ENCODE measurements at regions not wholly inside any gene's neighbourhood (a gene's known extent, or its start where the extent isn't known, plus 50 kb on each side); places are given as distances from the start of the nearest gene placed in this dataset.

GRCh38 chr5:99940540-99940939 lies 594.6 kb upstream of the FAM174A start:
- no peak for DNase-seq
- intact Hi-C loops (cut with DNase I): no loop called here

GRCh38 chr5:99936911-99937310 lies 598.3 kb upstream of the FAM174A start:
- WGBS, 2 donors: 0 to 19% methylated on average over 1 of the region's 1 CpG
- Histone ChIP-seq H3K4me3 (no peak overlapping the region), H3K9me3 (no peaks in the 10 kb centered on the region), H3K27me3 (no peaks in the 10 kb centered on the region), H3K27ac (no peak overlapping the region), H3K4me1 (no peaks in the 10 kb centered on the region), H3K36me3 (no peaks in the 10 kb centered on the region)
- no peak for DNase-seq
- no peak for TF ChIP-seq CTCF (IDR thresholded peaks at IDR 0.05)
- TF ChIP-seq POLR2A (IDR thresholded peaks at IDR 0.05): no peak
- intact Hi-C loops (cut with DNase I): no loop called here

More at GRCh38 chr5:99940540-99940939, 594.6 kb upstream of the FAM174A start:
- no peak for TF ChIP-seq POLR2A (IDR thresholded peaks at IDR 0.05)
- no peak for TF ChIP-seq CTCF (IDR thresholded peaks at IDR 0.05)
- Histone ChIP-seq H3K4me3 (no peak overlapping the region), H3K27me3 (no peaks in the 10 kb centered on the region), H3K9me3 (no peaks in the 10 kb centered on the region), H3K4me1 (no peaks in the 10 kb centered on the region), H3K36me3 (no peaks in the 10 kb centered on the region), H3K27ac (no peak overlapping the region)

GRCh38 chr5:99929806-99930135 lies 605.4 kb upstream of the FAM174A start:
- Histone ChIP-seq H3K27me3 (no peaks in the 10 kb centered on the region), H3K36me3 (no peaks in the 10 kb centered on the region), H3K4me3 (no peak overlapping the region), H3K9me3 (peaks cover 0 to 5% (median 0%) of the 10 kb centered on the region in 3 donors), H3K4me1 (no peaks in the 10 kb centered on the region), H3K27ac (no peak overlapping the region)
- no peak for TF ChIP-seq CTCF (IDR thresholded peaks at IDR 0.05)
- TF ChIP-seq POLR2A (IDR thresholded peaks at IDR 0.05): no peak
- intact Hi-C loops (cut with DNase I): no loop called here
- DNase-seq: no peak

GRCh38 chr5:99929067-99929805 lies 605.9 kb upstream of the FAM174A start:
- H3K4me3 ChIP-seq: no peak overlapping the region
- H3K9me3 ChIP-seq: peaks cover 0 to 5% (median 0%) of the 10 kb centered on the region in 3 donors
- intact Hi-C loops (cut with DNase I): no loop called here
- no peaks in the 10 kb centered on the region for H3K36me3 ChIP-seq
- TF ChIP-seq POLR2A (IDR thresholded peaks at IDR 0.05): no peak
- TF ChIP-seq CTCF (IDR thresholded peaks at IDR 0.05): no peak
- no peaks in the 10 kb centered on the region for H3K4me1 ChIP-seq
- DNase-seq: no peak
- WGBS, 2 donors: 80% methylated on average over 1 of the region's 2 CpGs; no CpG with 5 or more reads in 1 of the 2 donors
- no peaks in the 10 kb centered on the region for H3K27me3 ChIP-seq
- no peak overlapping the region for H3K27ac ChIP-seq

- no peaks in the 10 kb centered on the region for H3K4me1 ChIP-seq
- intact Hi-C loops (cut with DNase I): no loop called here
- H3K27ac ChIP-seq: no peak overlapping the region
- H3K4me3 ChIP-seq: no peak overlapping the region
- no peaks in the 10 kb centered on the region for H3K36me3 ChIP-seq
- TF ChIP-seq POLR2A (IDR thresholded peaks at IDR 0.05): no peak
- TF ChIP-seq CTCF (IDR thresholded peaks at IDR 0.05): no peak
- DNase-seq: no peak
- no peaks in the 10 kb centered on the region for H3K27me3 ChIP-seq
- peaks cover 0 to 5% (median 0%) of the 10 kb centered on the region in 3 donors for H3K9me3 ChIP-seq
- WGBS, 2 donors: 56 to 100% methylated on average over 1 to 2 of the region's 4 CpGs
These were observed 606.7 kb upstream of the FAM174A start for GRCh38 chr5:99928490-99928889.

All from esophagus squamous epithelium (tissue), 5 donors.